MG63 (cell line): ENCODE measurements at regions not wholly inside any gene's neighbourhood (a gene's known extent, or its start where the extent isn't known, plus 50 kb on each side); places are given as distances from the start of the nearest gene placed in this dataset.

Source experiments
- DNase-seq: peaks from one replicate; pipeline ENCODE4 v3.0.0-alpha.2; 2020
- H3K27me3 ChIP-seq: fragments of 250-450 bp; sonication (Bioruptor Pico); 2 replicates; pipeline ENCODE4 v1.5.1; 2020; ENCODE audit warnings: mild to moderate bottlenecking, moderate library complexity
- H3K36me3 ChIP-seq: fragments of 250-450 bp; sonication (Bioruptor Pico); 2 replicates; pipeline ENCODE4 v1.5.1; 2020; ENCODE audit warnings: mild to moderate bottlenecking, moderate library complexity
- H3K4me3 ChIP-seq: fragments of 250-450 bp; sonication (Bioruptor Pico); 2 replicates; pipeline ENCODE4 v1.5.1; 2020; ENCODE audit warnings: mild to moderate bottlenecking, moderate library complexity
- H3K9me3 ChIP-seq: fragments of 250-450 bp; sonication (Bioruptor Pico); 2 replicates; pipeline ENCODE4 v1.5.1; 2020; ENCODE audit warnings: mild to moderate bottlenecking, moderate library complexity

- H3K9me3 ChIP-seq: no peaks in the 10 kb centered on the region
These were observed 81.6 kb downstream of the SLC5A7 start for GRCh38 chr2:108067820-108068405.

GRCh38 chr2:108069515-108070310 is 83.4 kb downstream of the SLC5A7 start:
- no peaks in the 10 kb centered on the region for H3K36me3 ChIP-seq

More at GRCh38 chr2:108067820-108068405, 81.6 kb downstream of the SLC5A7 start:
- no peaks in the 10 kb centered on the region for H3K36me3 ChIP-seq
- no peak overlapping the region for H3K4me3 ChIP-seq
- no peaks in the 10 kb centered on the region for H3K27me3 ChIP-seq
- DNase-seq: no peak

GRCh38 chr2:108073415-108074072 is 87.2 kb downstream of the SLC5A7 start:
- Histone ChIP-seq H3K27me3 (peaks cover 4% of the 10 kb centered on the region), H3K9me3 (no peaks in the 10 kb centered on the region), H3K36me3 (no peaks in the 10 kb centered on the region), H3K4me3 (no peak overlapping the region)
- DNase-seq: no peak

More at GRCh38 chr2:108069515-108070310, 83.4 kb downstream of the SLC5A7 start:
- Histone ChIP-seq H3K9me3 (no peaks in the 10 kb centered on the region), H3K27me3 (no peaks in the 10 kb centered on the region; the same call in 1 of the 2 replicates), H3K4me3 (no peak overlapping the region)
- no peak for DNase-seq

DNA sequence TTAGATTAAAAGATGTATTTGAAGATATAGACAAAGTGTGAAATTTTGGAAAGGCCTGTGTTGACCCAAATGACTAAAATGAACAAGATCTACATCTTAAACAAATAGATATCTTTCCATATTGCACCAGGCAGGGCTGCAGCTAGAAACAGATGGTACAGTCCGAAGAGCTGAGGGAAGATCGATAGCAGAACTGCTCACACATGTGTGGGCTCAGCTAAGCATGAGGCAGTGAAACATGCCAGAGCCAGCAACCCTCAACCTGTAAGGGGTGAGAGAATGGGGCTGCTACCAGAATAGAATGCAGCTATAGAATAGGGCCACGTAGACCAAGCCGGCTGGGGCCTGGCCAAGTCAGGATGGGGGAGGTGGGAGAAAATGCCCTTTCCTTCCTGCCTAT is 87.8 kb downstream of the SLC5A7 start:
- Histone ChIP-seq H3K9me3 (no peaks in the 10 kb centered on the region), H3K36me3 (no peaks in the 10 kb centered on the region), H3K4me3 (no peak overlapping the region), H3K27me3 (peaks cover 4% of the 10 kb centered on the region)
- no peak for DNase-seq

DNA sequence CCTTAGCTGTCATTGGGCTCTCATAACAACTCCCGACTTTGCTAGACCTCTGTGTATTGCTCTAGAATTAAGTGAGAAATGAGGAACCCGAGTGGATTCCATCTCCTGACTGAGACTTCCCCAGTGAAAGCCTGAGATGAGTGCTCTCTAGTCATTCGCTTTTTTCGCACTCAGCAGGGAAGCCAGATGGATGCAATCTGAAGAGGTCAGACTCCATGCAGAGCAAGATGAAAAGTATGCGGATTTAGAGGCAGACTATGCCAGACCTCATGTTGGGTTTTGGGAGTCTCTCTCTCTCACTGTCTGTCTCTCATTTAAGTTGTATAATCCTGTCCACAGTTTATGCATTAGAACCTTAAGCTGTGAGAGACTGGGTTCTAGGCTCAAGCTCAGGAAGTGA is 88.6 kb downstream of the SLC5A7 start:
- no peak for DNase-seq
- Histone ChIP-seq H3K9me3 (no peaks in the 10 kb centered on the region), H3K4me3 (no peak overlapping the region), H3K27me3 (peaks cover 4% of the 10 kb centered on the region), H3K36me3 (no peaks in the 10 kb centered on the region)

DNA sequence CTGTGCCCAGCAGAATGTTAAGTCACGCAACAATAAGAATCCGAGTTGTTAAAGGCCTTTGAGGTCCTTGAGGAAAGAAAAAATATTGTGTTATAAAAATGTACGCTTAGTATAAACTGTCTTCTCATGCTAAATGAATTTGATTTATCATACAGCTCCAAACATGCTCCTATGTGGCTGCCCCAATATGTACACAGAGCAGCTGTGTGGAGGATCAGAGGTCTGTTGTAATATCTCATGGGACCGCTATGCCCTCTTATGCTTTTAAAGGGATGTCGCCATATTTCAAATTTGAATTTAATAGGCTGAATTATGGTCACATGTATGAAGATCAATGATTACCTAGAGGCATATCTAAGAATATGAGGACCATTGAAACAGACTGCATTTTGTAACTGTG is 90.2 kb downstream of the SLC5A7 start:
- no peak for DNase-seq
- H3K4me3 ChIP-seq: no peak overlapping the region
- H3K36me3 ChIP-seq: no peaks in the 10 kb centered on the region
- peaks cover 4% of the 10 kb centered on the region for H3K27me3 ChIP-seq
- no peaks in the 10 kb centered on the region for H3K9me3 ChIP-seq

DNA sequence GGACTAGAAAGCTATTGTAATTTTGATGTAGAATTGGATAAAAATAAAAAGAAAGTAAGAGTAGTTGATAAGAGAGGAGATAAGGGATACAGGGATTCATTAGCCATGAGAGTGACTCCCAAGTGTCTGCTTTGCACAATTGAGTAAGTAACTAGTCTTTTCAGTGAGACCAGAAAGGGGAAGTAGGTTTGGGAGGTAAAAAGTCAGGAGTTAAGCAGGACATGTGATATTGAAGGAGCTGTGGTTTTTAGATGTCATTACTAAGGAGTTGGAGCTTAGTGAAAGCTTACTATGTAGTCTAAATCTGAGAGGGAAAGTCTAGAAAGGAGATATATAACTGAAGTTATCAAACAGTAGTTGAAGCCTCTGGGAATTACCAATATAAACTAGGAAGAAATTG is 93.4 kb downstream of the SLC5A7 start:
- DNase-seq: no peak
- peaks cover 4% of the 10 kb centered on the region; the same call in 1 of the 2 replicates for H3K27me3 ChIP-seq
- no peak overlapping the region for H3K4me3 ChIP-seq
- no peaks in the 10 kb centered on the region for H3K9me3 ChIP-seq
- H3K36me3 ChIP-seq: no peaks in the 10 kb centered on the region

DNA sequence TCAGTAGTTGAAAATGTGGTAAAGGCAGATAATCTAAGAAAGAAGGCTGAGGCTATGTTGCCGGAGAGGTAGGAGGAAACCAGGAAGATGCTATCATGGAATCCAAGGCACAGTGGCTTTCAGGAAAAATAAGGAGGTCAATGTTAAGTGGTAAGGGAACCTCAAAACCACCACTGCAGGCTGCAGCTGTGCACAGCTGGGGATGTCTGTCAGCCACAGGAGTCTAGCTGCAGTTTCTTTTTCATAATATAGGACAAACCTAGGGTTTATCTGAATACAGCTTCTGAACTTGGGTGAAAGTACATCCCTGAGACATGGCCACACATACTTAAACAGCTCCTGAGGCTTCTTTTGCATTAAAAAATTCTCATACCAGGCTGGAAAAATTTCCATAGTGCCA is 93.9 kb downstream of the SLC5A7 start:
- Histone ChIP-seq H3K36me3 (no peaks in the 10 kb centered on the region), H3K9me3 (no peaks in the 10 kb centered on the region), H3K27me3 (peaks cover 4% of the 10 kb centered on the region; the same call in 1 of the 2 replicates), H3K4me3 (no peak overlapping the region)
- no peak for DNase-seq

DNA sequence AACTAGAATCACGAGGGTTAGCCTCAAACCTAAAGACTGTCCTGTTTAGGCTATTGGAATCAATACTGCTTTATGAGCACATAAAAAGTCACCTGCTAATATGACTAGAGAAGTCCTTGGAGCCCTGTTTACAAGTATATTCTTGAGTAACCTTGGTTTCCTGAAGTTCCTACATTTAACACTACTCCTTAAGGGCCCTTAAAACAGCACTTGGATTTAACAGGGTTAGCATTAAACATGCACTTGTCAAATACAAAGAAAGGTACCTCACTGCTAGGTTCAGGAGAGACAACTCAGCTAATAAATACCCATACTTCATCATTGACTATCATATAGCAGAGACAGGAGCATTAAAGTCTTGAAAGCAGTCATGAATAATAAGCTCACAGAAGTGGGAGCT is 96.7 kb downstream of the SLC5A7 start:
- H3K4me3 ChIP-seq: no peak overlapping the region
- no peaks in the 10 kb centered on the region for H3K36me3 ChIP-seq
- no peaks in the 10 kb centered on the region for H3K9me3 ChIP-seq
- no peak for DNase-seq
- no peaks in the 10 kb centered on the region for H3K27me3 ChIP-seq

DNA sequence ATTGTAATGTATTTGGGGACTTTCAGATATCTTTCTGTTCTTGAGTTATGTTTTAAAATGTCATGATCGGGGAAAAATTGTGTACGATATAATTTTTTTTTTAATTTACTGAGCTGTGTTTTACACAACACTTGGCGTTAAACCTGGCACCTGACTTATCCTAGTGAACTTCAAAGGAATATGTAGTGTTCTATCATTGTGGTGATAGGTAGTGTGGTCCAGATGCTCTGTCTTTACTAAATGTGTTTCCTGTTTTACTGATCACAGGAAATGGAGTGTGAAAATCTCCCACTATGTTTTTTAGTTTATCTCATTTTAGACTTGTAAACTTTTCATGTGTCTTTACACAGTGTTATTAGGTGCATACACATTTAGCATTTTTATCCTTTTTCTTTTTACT is 98.0 kb downstream of the SLC5A7 start:
- no peak for DNase-seq
- no peaks in the 10 kb centered on the region for H3K9me3 ChIP-seq
- H3K27me3 ChIP-seq: no peaks in the 10 kb centered on the region
- no peak overlapping the region for H3K4me3 ChIP-seq
- no peaks in the 10 kb centered on the region for H3K36me3 ChIP-seq

DNA sequence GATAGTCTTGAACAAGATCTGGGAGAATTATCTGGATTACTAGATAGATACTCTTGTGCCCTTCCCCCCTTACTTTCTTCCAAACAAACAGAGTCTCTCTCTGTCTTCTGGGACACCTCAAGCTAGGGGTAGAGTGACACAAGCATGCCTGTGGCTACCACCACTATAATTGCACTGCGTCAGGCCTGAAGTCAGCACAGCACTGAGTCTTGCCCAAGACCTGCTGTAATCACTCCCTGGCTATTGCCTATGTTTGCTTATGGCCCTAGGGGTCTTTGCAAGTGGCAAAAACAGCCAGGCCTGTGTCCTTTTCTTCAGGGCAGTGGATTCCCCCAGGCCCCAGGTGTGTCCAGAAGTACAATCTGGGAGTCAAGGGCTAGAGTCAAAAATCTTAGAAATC is 106.6 kb downstream of the SLC5A7 start:
- Histone ChIP-seq H3K4me3 (no peak overlapping the region), H3K27me3 (no peaks in the 10 kb centered on the region), H3K36me3 (no peaks in the 10 kb centered on the region), H3K9me3 (no peaks in the 10 kb centered on the region)
- DNase-seq: no peak

DNA sequence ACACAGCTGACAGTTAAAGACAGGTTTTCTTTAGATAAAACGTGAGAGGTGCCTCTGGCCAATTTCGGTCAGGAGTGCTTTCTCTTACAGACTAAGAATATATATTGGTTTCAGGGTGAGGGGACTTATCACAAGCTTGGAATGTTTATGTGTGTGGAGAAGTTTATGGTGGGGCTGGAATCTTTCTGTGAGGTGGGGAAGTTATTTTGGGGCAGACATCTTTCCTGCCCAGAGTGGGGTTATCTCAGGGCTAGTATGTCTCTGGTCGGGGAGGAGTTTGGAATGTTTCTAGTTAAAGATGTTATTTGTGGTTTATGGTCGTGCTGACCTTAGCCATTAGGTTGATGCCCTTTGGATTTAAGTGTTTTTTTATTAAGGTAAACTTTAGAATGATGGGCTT is 115.2 kb downstream of the SLC5A7 start:
- DNase-seq: no peak

GRCh38 chr2:108106731-108107130 is 120.4 kb downstream of the SLC5A7 start:
- no peak overlapping the region for H3K4me3 ChIP-seq
- DNase-seq: no peak
- no peaks in the 10 kb centered on the region for H3K27me3 ChIP-seq
- H3K36me3 ChIP-seq: no peaks in the 10 kb centered on the region
- no peaks in the 10 kb centered on the region for H3K9me3 ChIP-seq

More for the DNA sequence above, 115.2 kb downstream of the SLC5A7 start:
- no peaks in the 10 kb centered on the region for H3K27me3 ChIP-seq
- no peak overlapping the region for H3K4me3 ChIP-seq
- H3K9me3 ChIP-seq: no peaks in the 10 kb centered on the region
- no peaks in the 10 kb centered on the region for H3K36me3 ChIP-seq

GRCh38 chr2:108111936-108112335 is 125.6 kb downstream of the SLC5A7 start:
- Histone ChIP-seq H3K27me3 (no peaks in the 10 kb centered on the region), H3K9me3 (no peaks in the 10 kb centered on the region), H3K4me3 (no peak overlapping the region), H3K36me3 (no peaks in the 10 kb centered on the region)
- no peak for DNase-seq

- no peak for DNase-seq
- no peaks in the 10 kb centered on the region for H3K9me3 ChIP-seq
- no peaks in the 10 kb centered on the region for H3K36me3 ChIP-seq
- H3K4me3 ChIP-seq: no peak overlapping the region
- H3K27me3 ChIP-seq: no peaks in the 10 kb centered on the region
These were observed 123.9 kb upstream of the SULT1C3 start for GRCh38 chr2:108115868-108116267.

- Histone ChIP-seq H3K36me3 (no peaks in the 10 kb centered on the region), H3K9me3 (no peaks in the 10 kb centered on the region), H3K27me3 (no peaks in the 10 kb centered on the region), H3K4me3 (no peak overlapping the region)
- no peak for DNase-seq
These were observed 120.8 kb upstream of the SULT1C3 start for GRCh38 chr2:108118996-108119395.

GRCh38 chr2:108119492-108119891 is 120.3 kb upstream of the SULT1C3 start:
- Histone ChIP-seq H3K36me3 (no peaks in the 10 kb centered on the region), H3K9me3 (no peaks in the 10 kb centered on the region), H3K27me3 (no peaks in the 10 kb centered on the region), H3K4me3 (no peak overlapping the region)
- DNase-seq: no peak
